Suprapubic skin (tissue), 4 donors: ENCODE measurements at regions not wholly inside any gene's neighbourhood (a gene's known extent, or its start where the extent isn't known, plus 50 kb on each side); places are given as distances from the start of the nearest gene placed in this dataset.

Source experiments
- EP300 ChIP-seq: sonication (generic); formaldehyde crosslinking; IDR thresholded peaks from one replicate; pipeline ENCODE4 v1.6.1; 2017; ENCODE audit warnings: antibody characterized with exemption
- POLR2A ChIP-seq, 2 donors: fragments of 450-650 bp; IDR thresholded peaks; one replicate each; pipeline ENCODE4 v1.6.1; 2017; ENCODE audit warnings: antibody characterized with exemption in 2 of 2, mild to moderate bottlenecking in 2 of 2, moderate library complexity in 2 of 2
- POLR2AphosphoS5 ChIP-seq, 3 donors: sonication (generic); formaldehyde crosslinking; IDR thresholded peaks; one replicate each; pipeline ENCODE4 v1.6.1; 2017; ENCODE audit warnings: antibody characterized with exemption in 3 of 3
- TF ChIP-seq, protein P1 (sequence below), 2 donors: fragments of 200-600 bp in 1 of 2; fragments of 450-650 bp in 1 of 2; sonication (generic) in 1 of 2; IDR thresholded peaks; one replicate each; pipeline ENCODE4 v1.5.1; 2016 to 2019; ENCODE audit warnings: antibody characterized with exemption in 2 of 2, mild to moderate bottlenecking in 1 of 2, moderate library complexity in 1 of 2

DNA sequence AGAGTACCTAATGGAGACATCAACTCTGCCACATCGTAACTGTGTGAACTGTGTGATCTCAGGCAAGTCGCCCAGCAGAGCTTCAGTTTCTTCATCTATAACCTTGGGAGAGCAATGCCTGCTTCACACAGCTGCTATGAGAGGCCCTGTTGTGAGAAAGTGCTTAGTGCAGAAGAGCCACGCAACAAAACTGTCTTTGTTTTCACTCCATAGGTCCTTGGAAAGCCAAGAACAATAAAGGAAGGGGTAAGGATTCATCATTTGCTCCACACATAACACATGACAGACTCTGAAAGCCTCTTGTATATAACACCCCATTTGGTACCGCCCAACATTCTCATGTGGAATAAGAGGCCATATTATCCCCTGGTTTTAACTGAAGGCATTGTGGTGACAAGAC, 231.9 kb upstream of the ISX start:
- TF ChIP-seq, protein P1, sequence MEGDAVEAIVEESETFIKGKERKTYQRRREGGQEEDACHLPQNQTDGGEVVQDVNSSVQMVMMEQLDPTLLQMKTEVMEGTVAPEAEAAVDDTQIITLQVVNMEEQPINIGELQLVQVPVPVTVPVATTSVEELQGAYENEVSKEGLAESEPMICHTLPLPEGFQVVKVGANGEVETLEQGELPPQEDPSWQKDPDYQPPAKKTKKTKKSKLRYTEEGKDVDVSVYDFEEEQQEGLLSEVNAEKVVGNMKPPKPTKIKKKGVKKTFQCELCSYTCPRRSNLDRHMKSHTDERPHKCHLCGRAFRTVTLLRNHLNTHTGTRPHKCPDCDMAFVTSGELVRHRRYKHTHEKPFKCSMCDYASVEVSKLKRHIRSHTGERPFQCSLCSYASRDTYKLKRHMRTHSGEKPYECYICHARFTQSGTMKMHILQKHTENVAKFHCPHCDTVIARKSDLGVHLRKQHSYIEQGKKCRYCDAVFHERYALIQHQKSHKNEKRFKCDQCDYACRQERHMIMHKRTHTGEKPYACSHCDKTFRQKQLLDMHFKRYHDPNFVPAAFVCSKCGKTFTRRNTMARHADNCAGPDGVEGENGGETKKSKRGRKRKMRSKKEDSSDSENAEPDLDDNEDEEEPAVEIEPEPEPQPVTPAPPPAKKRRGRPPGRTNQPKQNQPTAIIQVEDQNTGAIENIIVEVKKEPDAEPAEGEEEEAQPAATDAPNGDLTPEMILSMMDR (IDR thresholded peaks at IDR 0.05): no peak
- TF ChIP-seq EP300 (no peak), POLR2A (IDR thresholded peaks at IDR 0.05) (no peak), POLR2AphosphoS5 (IDR thresholded peaks at IDR 0.05) (no peak)
